ENCODE measurements at regions not wholly inside any gene's neighbourhood (a gene's known extent, or its start where the extent isn't known, plus 50 kb on each side); places are given as distances from the start of the nearest gene placed in this dataset.
"Not testable (repeated sequence)": the region's sequence is repeated elsewhere in the genome, so short reads cannot be mapped to it uniquely, and the experiment has no call there.

- H4K20me1 ChIP-seq (ENCODE audit: control insufficient read depth, insufficient read depth, low read length, poor library complexity, severe bottlenecking); H3K4me3 Mint-ChIP-seq; H3K79me2 ChIP-seq (ENCODE audit: control insufficient read depth, insufficient read depth, low read length); H2AFZ ChIP-seq (ENCODE audit: insufficient read depth, low read depth, low read length, poor library complexity, severe bottlenecking); H3K4me3 ChIP-seq (ENCODE audit: control extremely low read depth in 1 of 5, extremely low read depth in 1 of 5, insufficient read depth in 1 of 5, low read depth in 2 of 5, low read length in 4 of 5); H3K9me3 Mint-ChIP-seq (ENCODE audit: insufficient read depth); H3K27me3 ChIP-seq (replicated peaks in 1 of 4; ENCODE audit: control extremely low read depth in 1 of 4, control insufficient read depth in 3 of 4, insufficient read depth in 4 of 4, low read length in 3 of 4); H3K9me3 ChIP-seq (ENCODE audit: control extremely low read depth in 1 of 3, control insufficient read depth in 2 of 3, insufficient read depth in 1 of 3, low read length in 2 of 3); H3K4me1 ChIP-seq (ENCODE audit: control insufficient read depth in 2 of 2, insufficient read depth in 2 of 2, low read length in 2 of 2); POLR2A ChIA-PET; ATAC-seq (ENCODE audit: low read depth); H3K27ac ChIP-seq (ENCODE audit: low read length in 2 of 2); H3K4me2 ChIP-seq (replicated peaks; ENCODE audit: low read depth, low read length, poor library complexity, severe bottlenecking); intact Hi-C loops (cut with micrococcal nuclease); CTCF ChIA-PET; H3K4me1 Mint-ChIP-seq; H3K27ac Mint-ChIP-seq; H3K9ac ChIP-seq (ENCODE audit: low read length); H3K36me3 ChIP-seq (replicated peaks in 1 of 2; ENCODE audit: control extremely low read depth in 1 of 2, control insufficient read depth in 1 of 2, extremely low read depth in 1 of 2, insufficient read depth in 2 of 2, low read length in 1 of 2); H3K27me3 Mint-ChIP-seq; DNase-seq: not testable (repeated sequence)
- WGBS (ENCODE audit: insufficient coverage), result no CpG with 5 or more reads among the region's 2 CpGs
Measured at GRCh38 chr1:149279512-149279911, 176.2 kb upstream of the NBPF9 start.

GRCh38 chr1:149284773-149285172 lies 181.4 kb upstream of the NBPF9 start:
- H3K4me3 ChIP-seq (ENCODE audit: control extremely low read depth in 1 of 5, extremely low read depth in 1 of 5, insufficient read depth in 1 of 5, low read depth in 2 of 5, low read length in 4 of 5); H3K9ac ChIP-seq (ENCODE audit: low read length); H4K20me1 ChIP-seq (ENCODE audit: control insufficient read depth, insufficient read depth, low read length, poor library complexity, severe bottlenecking); H2AFZ ChIP-seq (ENCODE audit: insufficient read depth, low read depth, low read length, poor library complexity, severe bottlenecking); H3K79me2 ChIP-seq (ENCODE audit: control insufficient read depth, insufficient read depth, low read length); H3K27me3 Mint-ChIP-seq; H3K36me3 ChIP-seq (replicated peaks in 1 of 2; ENCODE audit: control extremely low read depth in 1 of 2, control insufficient read depth in 1 of 2, extremely low read depth in 1 of 2, insufficient read depth in 2 of 2, low read length in 1 of 2); H3K27ac ChIP-seq (ENCODE audit: low read length in 2 of 2); POLR2A ChIA-PET; H3K4me1 Mint-ChIP-seq; intact Hi-C loops (cut with micrococcal nuclease); H3K4me1 ChIP-seq (ENCODE audit: control insufficient read depth in 2 of 2, insufficient read depth in 2 of 2, low read length in 2 of 2); ATAC-seq (ENCODE audit: low read depth); H3K27ac Mint-ChIP-seq; H3K4me3 Mint-ChIP-seq; DNase-seq; H3K9me3 ChIP-seq (ENCODE audit: control extremely low read depth in 1 of 3, control insufficient read depth in 2 of 3, insufficient read depth in 1 of 3, low read length in 2 of 3); H3K9me3 Mint-ChIP-seq (ENCODE audit: insufficient read depth); H3K4me2 ChIP-seq (replicated peaks; ENCODE audit: low read depth, low read length, poor library complexity, severe bottlenecking); CTCF ChIA-PET; H3K27me3 ChIP-seq (replicated peaks in 1 of 4; ENCODE audit: control extremely low read depth in 1 of 4, control insufficient read depth in 3 of 4, insufficient read depth in 4 of 4, low read length in 3 of 4): not testable (repeated sequence)
- WGBS (ENCODE audit: insufficient coverage), result no CpG with 5 or more reads among the region's 4 CpGs

- H3K27me3 ChIP-seq (replicated peaks in 1 of 4; ENCODE audit: control extremely low read depth in 1 of 4, control insufficient read depth in 3 of 4, insufficient read depth in 4 of 4, low read length in 3 of 4); H3K27ac Mint-ChIP-seq; H3K9ac ChIP-seq (ENCODE audit: low read length); H3K9me3 Mint-ChIP-seq (ENCODE audit: insufficient read depth); H3K9me3 ChIP-seq (ENCODE audit: control extremely low read depth in 1 of 3, control insufficient read depth in 2 of 3, insufficient read depth in 1 of 3, low read length in 2 of 3); POLR2A ChIA-PET; H3K27me3 Mint-ChIP-seq; intact Hi-C loops (cut with micrococcal nuclease); H3K4me2 ChIP-seq (replicated peaks; ENCODE audit: low read depth, low read length, poor library complexity, severe bottlenecking); H3K4me3 Mint-ChIP-seq; H3K4me3 ChIP-seq (ENCODE audit: control extremely low read depth in 1 of 5, extremely low read depth in 1 of 5, insufficient read depth in 1 of 5, low read depth in 2 of 5, low read length in 4 of 5); H4K20me1 ChIP-seq (ENCODE audit: control insufficient read depth, insufficient read depth, low read length, poor library complexity, severe bottlenecking); H3K4me1 Mint-ChIP-seq; H3K36me3 ChIP-seq (replicated peaks in 1 of 2; ENCODE audit: control extremely low read depth in 1 of 2, control insufficient read depth in 1 of 2, extremely low read depth in 1 of 2, insufficient read depth in 2 of 2, low read length in 1 of 2); H3K4me1 ChIP-seq (ENCODE audit: control insufficient read depth in 2 of 2, insufficient read depth in 2 of 2, low read length in 2 of 2); CTCF ChIA-PET; H3K27ac ChIP-seq (ENCODE audit: low read length in 2 of 2); H3K79me2 ChIP-seq (ENCODE audit: control insufficient read depth, insufficient read depth, low read length); DNase-seq; H2AFZ ChIP-seq (ENCODE audit: insufficient read depth, low read depth, low read length, poor library complexity, severe bottlenecking): not testable (repeated sequence)
- WGBS (ENCODE audit: insufficient coverage), result no CpG with 5 or more reads among the region's 14 CpGs
- peak; percentile 28 for ATAC-seq (ENCODE audit: low read depth)
Measured at GRCh38 chr1:149285205-149285604, 181.9 kb upstream of the NBPF9 start.

GRCh38 chr1:149285638-149286037 lies 182.3 kb upstream of the NBPF9 start:
- H3K4me1 Mint-ChIP-seq; intact Hi-C loops (cut with micrococcal nuclease); H3K27me3 ChIP-seq (replicated peaks in 1 of 4; ENCODE audit: control extremely low read depth in 1 of 4, control insufficient read depth in 3 of 4, insufficient read depth in 4 of 4, low read length in 3 of 4); H3K27ac Mint-ChIP-seq; H3K9me3 Mint-ChIP-seq (ENCODE audit: insufficient read depth); CTCF ChIA-PET; H3K4me1 ChIP-seq (ENCODE audit: control insufficient read depth in 2 of 2, insufficient read depth in 2 of 2, low read length in 2 of 2); H2AFZ ChIP-seq (ENCODE audit: insufficient read depth, low read depth, low read length, poor library complexity, severe bottlenecking); H3K36me3 ChIP-seq (replicated peaks in 1 of 2; ENCODE audit: control extremely low read depth in 1 of 2, control insufficient read depth in 1 of 2, extremely low read depth in 1 of 2, insufficient read depth in 2 of 2, low read length in 1 of 2); H3K4me2 ChIP-seq (replicated peaks; ENCODE audit: low read depth, low read length, poor library complexity, severe bottlenecking); H3K27me3 Mint-ChIP-seq; H3K9ac ChIP-seq (ENCODE audit: low read length); DNase-seq; H3K9me3 ChIP-seq (ENCODE audit: control extremely low read depth in 1 of 3, control insufficient read depth in 2 of 3, insufficient read depth in 1 of 3, low read length in 2 of 3); POLR2A ChIA-PET; H3K4me3 ChIP-seq (ENCODE audit: control extremely low read depth in 1 of 5, extremely low read depth in 1 of 5, insufficient read depth in 1 of 5, low read depth in 2 of 5, low read length in 4 of 5); H3K27ac ChIP-seq (ENCODE audit: low read length in 2 of 2); H4K20me1 ChIP-seq (ENCODE audit: control insufficient read depth, insufficient read depth, low read length, poor library complexity, severe bottlenecking); H3K79me2 ChIP-seq (ENCODE audit: control insufficient read depth, insufficient read depth, low read length): not testable (repeated sequence)
- peak overlapping the region; percentile 82 for H3K4me3 Mint-ChIP-seq
- no CpG with 5 or more reads among the region's 38 CpGs for WGBS (ENCODE audit: insufficient coverage)
- peak; percentile 95 for ATAC-seq (ENCODE audit: low read depth)

All from B cell (primary cell).